ENCODE measurements at regions not wholly inside any gene's neighbourhood (a gene's known extent, or its start where the extent isn't known, plus 50 kb on each side); places are given as distances from the start of the nearest gene placed in this dataset.

DNA sequence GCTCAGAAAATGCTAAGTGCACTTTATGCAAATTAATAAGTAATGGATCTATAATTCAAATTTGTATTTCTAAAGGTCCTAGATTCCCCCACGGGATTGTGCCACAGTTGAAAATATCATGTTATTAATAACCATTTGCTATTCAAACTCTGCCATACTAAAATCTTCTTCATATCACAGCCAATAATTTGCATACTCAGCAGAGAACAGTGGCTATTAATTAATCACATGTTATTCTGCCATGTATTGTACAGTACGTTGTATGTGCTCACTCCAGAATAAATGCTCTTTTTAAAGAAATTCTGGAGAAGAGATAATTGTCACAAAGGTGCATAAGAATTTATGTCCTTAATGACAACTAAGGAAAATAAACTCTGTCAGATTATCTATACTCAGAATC, 184.9 kb upstream of the LUZP2 start:
- DNase-seq, result no peak

DNA sequence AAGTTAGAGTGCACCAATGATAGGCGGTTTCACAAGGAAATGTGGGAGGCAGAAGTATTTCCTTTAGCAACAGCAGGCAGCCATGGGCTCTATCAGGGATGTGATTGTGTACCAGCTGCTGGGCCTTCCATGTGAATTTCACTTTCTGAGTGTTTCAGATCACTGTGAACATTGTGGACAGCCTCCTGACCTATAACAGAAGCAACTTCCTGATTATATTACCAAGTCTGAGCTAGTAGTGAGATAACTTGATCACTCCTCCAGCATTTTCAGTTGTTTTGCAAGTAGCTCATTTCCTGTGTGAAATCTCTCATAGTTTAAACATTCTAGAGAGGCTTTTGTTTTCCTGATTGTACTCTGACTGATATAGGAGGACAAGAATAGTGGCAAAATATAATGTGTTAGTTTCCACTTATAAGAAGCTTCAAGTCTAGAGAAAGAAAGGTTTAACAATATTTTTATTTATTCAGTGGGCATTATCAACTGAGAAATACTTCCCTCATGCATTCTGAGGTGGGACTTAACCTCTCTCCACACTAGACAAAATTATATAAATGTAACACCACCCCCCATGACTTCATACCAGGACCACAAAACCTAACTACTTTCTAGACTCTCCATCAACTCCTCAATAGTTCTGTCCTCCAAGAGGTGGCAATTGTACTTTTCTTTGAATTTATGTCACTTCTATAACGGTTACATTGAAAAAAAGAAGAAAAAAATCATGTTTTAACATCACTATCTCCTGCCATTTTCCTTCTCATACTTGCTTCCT, 184.2 kb upstream of the LUZP2 start:
- peak; percentile 56 for DNase-seq

DNA sequence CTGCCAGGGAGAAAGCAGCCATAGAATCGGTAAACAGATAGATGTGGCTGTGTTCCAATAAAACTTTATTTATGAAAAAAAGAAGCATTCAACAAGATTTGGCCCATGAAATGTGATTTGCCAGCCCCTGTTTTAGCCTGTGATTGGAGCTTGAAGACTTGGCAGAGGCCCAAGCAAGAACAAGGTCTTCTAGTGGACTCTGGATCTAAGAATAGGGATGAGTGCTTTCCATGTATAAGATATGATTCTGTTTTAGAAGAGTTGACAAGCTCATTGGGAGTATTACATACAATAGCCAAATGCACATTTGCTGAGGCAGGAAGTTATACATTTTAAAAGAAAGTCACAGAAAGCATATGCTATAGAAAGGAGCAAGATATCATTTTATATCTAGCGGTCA, 175.6 kb upstream of the LUZP2 start:
- DNase-seq, result no peak

DNA sequence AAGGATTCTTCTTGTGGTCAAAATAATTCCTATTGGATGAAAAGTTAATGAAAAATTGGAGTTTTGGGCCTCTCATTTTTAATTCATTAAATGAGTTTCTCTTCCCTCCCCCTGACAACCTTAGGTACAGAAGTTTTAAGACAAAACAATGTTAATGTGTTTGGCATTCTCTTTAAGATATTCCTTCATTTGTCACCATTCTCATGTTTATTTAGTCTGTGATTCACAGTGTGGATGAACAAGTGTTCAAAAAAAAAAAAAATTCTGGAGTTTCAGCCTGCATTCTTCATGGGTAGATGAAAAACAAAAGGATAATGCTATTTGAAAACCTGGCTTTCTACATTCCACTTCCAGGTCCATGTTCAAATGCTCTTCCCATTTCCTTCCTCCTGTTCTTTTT, 172.6 kb upstream of the LUZP2 start:
- DNase-seq, result peak; percentile 85

DNA sequence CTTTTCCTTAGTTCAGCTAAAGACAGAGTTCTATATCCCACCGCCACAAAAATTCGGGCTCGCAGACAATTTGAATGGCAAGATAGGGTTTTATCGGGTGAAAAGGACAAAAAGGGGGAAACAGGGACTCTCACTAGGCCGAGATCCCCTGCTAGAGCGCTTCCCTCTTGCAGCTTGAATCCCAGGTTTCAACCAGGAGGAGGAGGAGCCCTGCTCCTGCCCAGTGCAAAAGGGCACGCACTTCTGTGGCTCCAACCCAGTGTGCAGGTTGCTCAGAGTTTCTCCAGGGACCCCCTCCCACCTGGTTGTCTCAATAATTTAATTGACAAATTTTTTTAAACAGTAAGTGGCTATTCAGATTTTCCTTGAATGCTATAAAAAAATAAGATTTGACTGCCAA, 152.6 kb upstream of the LUZP2 start:
- DNase-seq, result no peak

DNA sequence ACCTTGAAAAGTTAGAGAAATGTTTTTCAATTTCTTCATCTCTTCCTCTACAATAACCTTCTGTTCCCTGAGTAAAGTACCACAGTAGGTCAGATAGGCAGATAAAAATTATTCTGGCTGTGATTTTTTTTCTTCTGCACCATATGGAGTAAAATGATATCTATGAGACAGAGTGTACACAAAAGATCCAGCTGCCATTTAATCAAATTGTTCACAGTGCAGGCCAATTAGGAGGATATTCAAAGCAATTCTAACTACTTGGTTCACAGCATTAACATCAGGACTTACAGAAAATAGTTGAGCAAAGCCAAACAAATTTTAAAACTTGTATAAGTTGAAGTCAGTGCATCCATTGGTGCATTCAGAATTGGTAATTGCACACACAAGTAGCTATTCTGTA, 147.9 kb upstream of the LUZP2 start:
- no peak for DNase-seq

DNA sequence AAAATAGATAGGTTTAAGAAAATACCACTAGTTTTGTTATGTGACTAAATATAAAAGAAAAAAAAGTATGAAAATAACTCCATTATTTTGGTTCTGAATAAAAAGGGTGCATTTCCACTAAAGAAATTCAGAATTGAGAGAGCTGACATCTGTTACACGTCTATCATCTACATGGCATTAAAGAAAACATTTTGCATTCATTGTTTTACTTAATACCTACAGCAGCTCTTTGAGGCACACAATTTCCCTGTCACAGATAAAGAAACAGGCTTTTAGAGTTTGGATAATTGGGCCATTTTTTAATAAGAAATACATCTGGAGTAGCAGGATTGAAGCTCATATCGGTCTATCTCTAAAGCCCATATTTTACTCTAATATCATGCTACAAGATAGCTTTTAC, 145.7 kb upstream of the LUZP2 start:
- DNase-seq, result no peak

DNA sequence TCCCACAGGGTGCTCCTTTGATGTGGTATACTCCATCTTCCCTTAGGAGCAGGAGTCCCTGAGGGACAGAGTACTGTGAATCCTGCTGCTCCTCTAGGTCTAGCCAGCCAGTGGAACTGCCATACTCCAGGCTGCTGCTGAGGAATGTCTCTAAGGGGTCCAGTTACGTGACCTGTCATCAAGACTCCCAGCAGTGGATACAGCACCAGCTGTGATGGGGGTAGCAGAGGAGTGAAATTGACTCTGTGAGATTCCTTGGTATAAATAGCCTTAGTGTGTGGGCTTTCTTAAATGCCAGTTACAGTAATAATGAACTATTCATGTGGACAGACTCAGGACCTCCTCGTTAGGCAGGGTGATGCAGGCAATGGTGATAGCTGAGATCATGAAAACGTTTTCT, 140.4 kb upstream of the LUZP2 start:
- peak; percentile 33 for DNase-seq

DNA sequence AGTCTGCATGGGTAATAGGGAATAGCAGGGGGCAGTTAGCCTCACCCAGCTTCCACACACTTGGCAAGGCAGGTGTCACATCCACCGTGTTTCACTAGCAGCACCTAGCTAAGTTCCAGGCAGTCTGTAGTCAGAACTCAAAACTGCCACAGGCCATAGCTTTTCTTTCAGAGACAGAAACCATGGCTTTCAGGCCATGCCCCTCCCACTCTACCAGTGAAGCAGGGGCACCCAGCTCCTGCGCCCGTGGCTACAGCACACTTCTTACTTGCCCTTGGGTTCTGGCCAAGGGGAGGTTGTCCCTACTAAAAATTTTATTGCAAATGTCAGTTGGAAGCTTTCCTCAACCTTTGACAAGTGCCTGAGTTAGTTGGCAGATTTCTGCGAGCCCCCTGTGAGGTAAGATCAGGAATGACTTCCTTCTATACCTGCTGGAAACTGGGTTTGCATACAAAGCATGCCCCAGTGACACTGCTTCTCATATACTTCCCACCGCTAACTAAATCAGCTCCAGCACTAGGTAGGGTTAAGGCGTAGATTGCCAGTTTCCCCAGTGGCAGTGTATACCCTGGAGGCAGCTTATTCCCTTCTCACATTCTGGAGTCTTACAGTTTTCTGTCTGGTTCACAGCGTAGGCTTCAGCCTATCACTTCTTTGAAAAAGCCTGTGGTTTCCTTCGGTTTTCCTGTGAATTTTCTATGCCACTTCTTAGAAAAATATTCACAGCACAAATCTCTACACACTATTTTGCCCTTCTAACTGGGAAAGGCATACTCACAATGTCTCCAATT, 139.0 kb upstream of the LUZP2 start:
- no peak for DNase-seq

DNA sequence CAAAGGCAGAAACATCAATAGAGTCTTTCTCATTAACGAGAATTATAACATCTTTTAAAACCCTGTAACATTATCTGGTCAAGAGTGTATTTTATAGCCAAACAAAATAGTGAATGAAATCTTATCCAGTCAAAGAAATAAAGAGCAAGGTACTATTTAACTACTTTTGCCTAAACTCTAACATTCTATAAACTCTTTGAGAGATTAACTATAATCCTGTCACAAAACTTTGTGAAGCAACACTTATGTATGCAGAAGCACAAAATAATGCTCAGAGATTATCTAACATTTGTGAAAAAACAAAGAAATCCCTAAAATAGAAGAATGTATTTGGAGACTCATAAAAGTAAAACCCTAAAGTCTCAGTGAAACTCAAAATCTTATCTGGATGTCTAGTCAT, 124.4 kb upstream of the LUZP2 start:
- no peak for DNase-seq

DNA sequence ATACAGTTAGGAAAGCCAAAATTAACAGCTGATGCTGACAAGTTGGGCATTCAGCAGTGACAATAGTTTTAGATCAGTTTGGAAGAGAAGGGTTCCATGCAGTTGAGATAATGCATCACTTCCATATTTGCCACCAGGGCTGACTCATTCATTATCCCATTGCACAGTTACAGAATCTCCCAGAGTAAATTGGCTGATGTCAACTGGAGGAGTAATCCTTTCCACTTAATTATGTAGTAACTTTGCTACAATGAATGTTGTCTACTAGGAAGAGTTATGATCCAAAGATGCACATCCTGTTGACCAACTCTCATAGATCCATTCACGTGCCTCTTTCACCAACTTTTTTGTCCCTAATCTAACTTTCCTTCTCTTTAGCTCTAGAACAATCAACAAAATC, 123.3 kb upstream of the LUZP2 start:
- DNase-seq, result peak; percentile 8

DNA sequence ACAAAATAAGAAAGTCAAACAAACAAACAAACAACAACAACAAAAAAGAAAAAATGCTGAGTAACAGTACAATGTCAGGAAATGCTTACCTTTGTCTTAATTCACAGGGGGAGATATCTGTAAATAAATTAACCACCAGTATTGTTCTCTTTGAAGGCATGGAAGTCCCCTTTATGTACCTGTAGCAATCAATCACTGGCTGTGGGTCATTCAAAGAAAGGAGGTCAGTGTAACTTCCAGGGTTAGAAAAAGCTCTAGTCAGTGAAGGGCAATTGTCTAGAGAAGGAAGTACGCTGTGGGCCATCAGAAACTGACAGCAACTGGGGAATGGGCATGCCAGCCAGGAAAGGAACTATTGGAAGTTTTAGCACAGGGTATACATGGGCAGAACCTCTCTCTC, 121.5 kb upstream of the LUZP2 start:
- DNase-seq, result no peak

DNA sequence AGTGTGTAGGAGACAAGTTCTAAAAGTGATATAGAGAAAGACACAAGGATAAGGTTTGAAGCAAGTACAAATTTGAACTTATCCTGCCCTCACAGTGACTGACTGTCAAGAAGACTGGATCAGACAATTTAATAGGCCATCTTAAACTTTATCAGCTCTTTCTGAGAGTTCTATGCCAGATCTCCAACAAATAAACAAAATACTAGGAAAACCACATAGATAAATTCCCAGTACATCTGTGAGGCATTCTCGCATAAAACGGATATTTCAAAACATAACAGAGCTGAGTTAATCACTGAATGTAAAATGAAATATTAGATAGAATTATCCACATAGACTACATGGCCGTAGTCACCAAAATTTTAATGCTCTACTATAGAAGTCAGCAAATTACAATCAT, 120.9 kb upstream of the LUZP2 start:
- no peak for DNase-seq

DNA sequence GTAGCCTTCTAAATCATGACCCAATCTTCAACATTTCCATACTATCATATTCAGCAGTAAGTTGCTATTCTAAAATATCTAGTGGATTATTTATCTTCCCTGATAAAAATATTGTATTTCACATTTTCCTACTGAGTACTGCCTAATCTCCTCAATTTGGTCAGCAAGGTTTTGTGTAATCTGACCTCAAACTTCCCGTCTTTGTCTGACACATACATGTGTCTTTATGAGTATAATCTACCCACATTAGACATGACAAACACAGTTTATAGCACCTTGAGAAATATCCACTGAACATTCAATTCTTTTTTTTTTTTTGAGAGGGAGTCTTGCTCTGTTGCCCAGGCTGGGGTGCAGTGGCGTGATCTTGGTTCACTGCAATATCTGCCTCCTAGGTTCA, 113.7 kb upstream of the LUZP2 start:
- no peak for DNase-seq

DNA sequence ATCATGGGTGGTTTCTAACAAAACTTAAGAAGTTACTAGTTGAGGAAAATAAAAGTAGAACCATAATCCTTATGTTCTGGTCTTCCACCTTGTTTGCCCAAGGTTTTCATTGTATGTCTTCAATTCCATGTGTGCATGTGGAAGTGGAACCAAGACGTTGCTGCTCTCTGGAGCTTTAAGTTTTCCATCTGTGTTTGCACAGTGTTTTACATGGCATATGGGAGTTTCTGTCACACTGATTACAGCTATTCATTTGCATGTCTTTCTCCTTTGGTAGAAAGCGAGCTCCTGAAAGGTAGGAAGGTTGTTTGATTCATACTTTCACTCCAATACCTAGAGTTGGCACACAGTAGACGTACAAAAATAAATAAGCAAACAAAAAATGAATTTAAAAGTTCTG, 112.6 kb upstream of the LUZP2 start:
- no peak for DNase-seq

DNA sequence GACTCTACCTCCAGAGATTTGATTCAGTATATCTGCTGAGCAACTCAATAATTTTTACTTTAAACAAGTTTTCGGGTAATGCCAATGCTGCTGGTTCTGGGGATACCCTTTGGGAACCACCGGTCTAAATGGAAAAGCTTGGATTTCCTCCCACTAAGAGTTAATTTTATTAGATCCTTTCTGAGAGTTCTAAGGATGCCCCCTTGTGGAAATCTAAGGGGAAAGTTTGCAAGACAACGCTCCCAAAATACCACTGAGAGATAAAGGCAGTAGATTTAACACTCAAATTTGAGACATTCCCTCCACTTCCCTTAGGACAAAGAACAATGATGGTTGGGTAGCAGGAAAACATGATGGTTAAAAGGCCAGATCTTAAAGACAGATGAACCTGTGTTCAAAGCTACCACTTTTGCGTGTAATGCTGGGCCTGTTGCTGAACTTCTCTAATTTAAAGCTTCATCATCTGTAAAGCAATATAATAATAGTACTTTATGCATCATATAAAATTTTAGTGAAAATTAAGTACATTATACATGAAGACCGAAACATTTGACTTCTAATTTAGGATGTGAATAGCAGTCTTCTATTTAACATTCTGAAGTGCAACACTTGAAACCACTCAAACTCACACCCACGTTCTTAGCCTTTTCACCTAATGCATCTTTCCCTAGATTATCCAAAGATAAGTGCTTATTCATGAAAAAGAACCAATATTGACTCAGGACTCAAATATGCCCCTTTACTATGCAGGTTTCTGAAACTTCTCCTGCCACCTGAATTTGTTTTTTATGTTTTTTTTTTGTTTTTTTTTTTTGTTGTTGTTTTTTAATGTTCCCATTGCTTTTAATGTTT, 110.1 kb upstream of the LUZP2 start:
- DNase-seq, result peak; percentile 58

DNA sequence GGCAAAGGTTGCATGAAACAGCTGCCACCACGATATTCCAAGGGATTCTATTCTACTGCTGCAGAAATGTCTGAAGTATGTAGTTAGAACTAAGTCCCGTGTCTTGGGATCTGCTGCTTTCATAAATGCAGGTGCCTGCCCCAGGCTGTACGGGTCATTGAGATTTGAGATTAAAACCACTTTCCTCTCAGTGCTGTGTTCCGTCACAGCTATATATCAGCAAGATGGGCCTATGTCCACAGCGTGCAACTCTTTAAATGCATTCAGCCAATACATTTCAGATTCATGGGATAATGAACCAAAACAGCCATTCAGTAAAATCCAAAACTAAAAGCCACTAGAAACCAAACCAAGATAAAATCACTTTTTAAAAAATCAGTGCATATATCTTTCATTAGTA, 107.3 kb upstream of the LUZP2 start:
- no peak for DNase-seq

DNA sequence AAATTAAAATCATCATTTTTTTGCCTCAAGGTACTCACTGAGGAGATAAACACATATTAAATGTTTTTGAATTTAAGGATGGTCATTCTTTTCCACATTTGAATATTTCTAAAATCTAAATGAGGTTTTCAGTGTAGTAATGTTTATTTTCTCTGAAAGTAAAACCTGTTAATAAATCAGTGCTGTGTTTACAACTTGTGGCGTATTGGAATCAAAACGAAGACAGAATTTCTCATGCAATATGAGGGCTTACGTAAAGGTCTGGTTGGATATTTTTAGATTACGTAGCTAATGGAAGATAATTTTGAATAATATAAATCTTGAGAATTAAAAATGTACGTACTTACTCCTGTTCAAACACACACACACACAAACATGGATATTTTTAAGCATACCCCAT, 106.8 kb upstream of the LUZP2 start:
- no peak for DNase-seq

DNA sequence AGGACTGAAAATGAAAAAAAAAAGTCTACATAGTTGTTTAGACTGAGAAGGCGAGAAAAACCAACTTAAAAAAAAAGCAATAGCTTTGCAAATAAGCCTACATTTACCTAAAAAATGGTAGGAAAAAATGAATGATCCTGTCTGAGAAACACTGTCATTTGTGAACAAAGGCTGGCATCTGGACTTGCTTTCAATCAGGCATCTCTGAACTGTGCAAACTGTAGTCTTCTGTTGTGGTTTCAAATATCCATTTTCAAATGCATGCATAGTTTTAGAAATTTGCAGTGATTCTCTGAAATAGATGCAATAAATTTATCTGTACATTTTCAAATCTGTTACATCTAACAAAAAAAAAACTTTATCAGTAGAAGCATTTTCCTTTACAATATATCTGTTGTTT, 106.1 kb upstream of the LUZP2 start:
- DNase-seq, result no peak

DNA sequence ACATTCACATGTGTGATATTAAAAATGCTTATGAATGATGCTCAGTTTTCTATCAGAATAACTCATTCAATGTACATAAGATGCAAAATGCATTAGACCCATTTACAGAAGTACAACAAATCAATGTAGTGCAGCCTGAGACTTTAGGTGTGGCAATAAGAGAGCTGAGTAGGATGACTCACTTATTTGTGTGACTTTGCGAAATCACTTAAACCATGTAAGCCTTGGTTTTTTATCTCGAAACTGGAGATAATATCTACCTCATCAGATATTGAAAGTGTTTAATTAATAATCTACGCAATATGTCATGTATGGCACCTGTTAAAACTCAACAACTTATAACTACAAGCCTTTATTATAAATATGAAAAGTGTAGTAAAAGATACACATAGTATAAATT, 105.7 kb upstream of the LUZP2 start:
- peak; percentile 6 for DNase-seq

DNA sequence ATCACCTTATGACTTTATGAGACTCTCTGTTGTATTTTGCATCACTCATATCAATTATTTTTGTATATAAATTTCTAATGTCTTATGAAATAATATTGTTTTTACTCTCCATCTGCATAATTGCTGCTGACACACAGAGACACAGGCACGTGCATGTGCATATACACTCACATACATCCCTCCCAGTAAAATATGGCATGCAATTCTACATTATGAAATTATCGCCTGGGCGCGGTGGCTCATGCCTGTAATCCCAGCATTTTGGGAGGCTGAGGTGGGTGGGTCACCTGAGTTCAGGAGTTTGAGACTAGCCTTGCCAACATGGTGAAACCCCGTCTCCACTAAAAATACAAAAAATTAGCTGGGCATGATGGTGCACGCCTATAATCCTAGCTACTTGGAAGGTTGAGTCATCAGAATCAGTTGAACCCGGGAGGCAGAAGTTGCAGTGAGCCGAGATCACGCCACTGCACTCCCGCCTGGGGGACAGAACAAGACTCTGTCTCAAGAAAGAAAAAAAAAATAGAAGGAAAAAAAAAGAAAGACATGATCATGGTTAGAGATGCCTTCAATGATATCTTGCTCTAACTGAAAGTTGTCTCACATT, 96.7 kb upstream of the LUZP2 start:
- DNase-seq, result no peak

DNA sequence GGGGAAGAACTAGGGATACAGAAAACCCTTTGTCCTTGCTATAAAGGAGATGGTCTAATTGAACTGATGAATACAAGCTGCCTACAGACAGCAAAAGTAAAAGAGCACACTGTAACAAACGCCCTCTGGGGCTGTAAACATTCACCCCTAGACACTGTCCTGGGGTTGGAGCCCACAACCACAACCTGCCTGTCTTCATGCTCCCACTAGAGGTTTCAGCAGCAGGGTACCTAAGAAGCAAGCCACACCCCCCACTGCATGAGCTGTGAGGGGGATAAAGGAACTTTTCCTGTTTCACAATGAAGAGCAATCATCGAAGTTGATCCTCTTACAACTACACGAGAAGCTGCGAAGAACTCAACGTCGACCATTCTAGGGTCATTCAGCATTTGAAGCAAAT, 90.5 kb upstream of the LUZP2 start:
- DNase-seq, result no peak

DNA sequence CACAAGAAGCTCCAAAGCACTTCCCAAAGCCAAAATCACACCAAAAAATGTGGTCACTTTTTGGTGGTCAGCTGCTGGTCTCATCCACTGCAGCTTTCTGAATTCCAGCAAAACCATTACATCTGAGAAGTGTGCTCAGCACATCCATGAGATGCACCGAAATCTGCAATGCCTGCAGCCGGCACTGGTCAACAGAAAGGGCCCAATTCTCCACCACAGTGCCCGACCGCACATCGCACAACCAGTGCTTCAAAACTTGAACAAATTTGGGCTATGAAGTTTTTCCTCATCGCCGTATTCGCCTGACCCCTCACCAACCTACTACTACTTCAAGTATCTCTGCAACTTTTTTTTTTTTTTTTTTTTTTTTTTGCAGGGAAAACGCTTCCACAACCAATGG, 89.9 kb upstream of the LUZP2 start:
- DNase-seq, result no peak
